IMR-90 (cell line): ENCODE measurements at regions not wholly inside any gene's neighbourhood (a gene's known extent, or its start where the extent isn't known, plus 50 kb on each side); places are given as distances from the start of the nearest gene placed in this dataset.

ENCODE experiments used
- ATAC-seq: fragments of 200-7000 bp; cut with Tn5 transposase; 2 replicates; pipeline ENCODE4 v1.9.1; 2020; ENCODE audit warnings: low read depth, mild to moderate bottlenecking, moderate library complexity
- BruUV-seq: library from RNA; stranded (reverse); fragments of 400-500 nt; replicated peaks from 2 replicates; lab custom pipeline; 2021; lab: Mats Ljungman, UMichigan
- CTCF ChIA-PET: fragments of 300-600 bp; formaldehyde crosslinking; extraction: SDS; loops from one replicate; lab custom pipeline; 2021; ENCODE audit warnings: antibody characterized with exemption; lab: Yijun Ruan, JAX
- POLR2A ChIA-PET: fragments of 300-600 bp; sonication (Branson Sonifier 250); formaldehyde crosslinking; loops from one replicate; lab custom pipeline; 2022; ENCODE audit warnings: antibody characterized with exemption; ENCODE audit not compliant: unreplicated experiment; lab: Charles Lee
- DNase-seq: peaks from one replicate; pipeline ENCODE4 v3.0.0; 2013
- H2AFZ ChIP-seq: replicated peaks from 2 replicates; pipeline ENCODE3; 2013; ENCODE audit warnings: low read length, mild to moderate bottlenecking; ENCODE audit not compliant: poor library complexity
- H2AK5ac ChIP-seq: 2 replicates; pipeline ENCODE4 v1.6.1; 2013; ENCODE audit warnings: low read depth, low read length, inconsistent platforms
- H2AK9ac ChIP-seq: replicated peaks from 2 replicates; pipeline ENCODE3; 2013; ENCODE audit warnings: mild to moderate bottlenecking, low read depth, low read length, moderate library complexity; ENCODE audit not compliant: poor library complexity
- H2BK120ac ChIP-seq: 2 replicates; pipeline ENCODE4 v1.6.1; 2013; ENCODE audit warnings: low read depth, low read length, inconsistent platforms
- H2BK15ac ChIP-seq: 3 replicates; pipeline ENCODE4 v1.6.1; 2013; ENCODE audit warnings: low read depth, low read length, inconsistent platforms
- H2BK20ac ChIP-seq: 2 replicates; pipeline ENCODE4 v1.6.1; 2013; ENCODE audit warnings: low read depth, mild to moderate bottlenecking, inconsistent platforms, low read length, moderate library complexity
- H2BK5ac ChIP-seq: 2 replicates; pipeline ENCODE4 v1.6.1; 2013; ENCODE audit warnings: mild to moderate bottlenecking, low read depth, low read length, inconsistent platforms; ENCODE audit not compliant: poor library complexity, severe bottlenecking
- H3K14ac ChIP-seq: replicated peaks from 2 replicates; pipeline ENCODE4 v1.6.1; 2013; ENCODE audit warnings: low read depth, low read length, inconsistent platforms
- H3K18ac ChIP-seq: 2 replicates; pipeline ENCODE4 v1.6.1; 2013; ENCODE audit warnings: low read depth, low read length, control low read depth
- H3K23ac ChIP-seq: 2 replicates; pipeline ENCODE4 v1.6.1; 2013; ENCODE audit warnings: low read depth, low read length, inconsistent platforms
- H3K27ac ChIP-seq: 2 replicates; pipeline ENCODE4 v1.5.1; 2013; ENCODE audit warnings: mild to moderate bottlenecking, control low read depth, low read length; ENCODE audit not compliant: insufficient read depth
- H3K27me3 ChIP-seq: 2 replicates; pipeline ENCODE4 v1.6.1; 2013; ENCODE audit warnings: low read length; ENCODE audit not compliant: control insufficient read depth, insufficient read depth
- H3K36me3 ChIP-seq: 2 replicates; pipeline ENCODE4 v1.6.1; 2013; ENCODE audit warnings: low read length, mixed read lengths; ENCODE audit not compliant: control insufficient read depth, insufficient read depth
- H3K4ac ChIP-seq: 2 replicates; pipeline ENCODE4 v1.6.1; 2013; ENCODE audit warnings: low read depth, low read length, inconsistent platforms
- H3K4me1 ChIP-seq: 2 replicates; pipeline ENCODE4 v1.6.1; 2013; ENCODE audit warnings: low read length, mixed read lengths; ENCODE audit not compliant: control insufficient read depth, insufficient read depth
- H3K4me2 ChIP-seq: 2 replicates; pipeline ENCODE4 v1.6.1; 2013; ENCODE audit warnings: low read depth, mild to moderate bottlenecking, control low read depth, low read length, moderate library complexity
- H3K4me3 ChIP-seq: 2 replicates; pipeline ENCODE4 v1.5.1; 2013; ENCODE audit warnings: low read depth, mild to moderate bottlenecking, control low read depth, low read length, moderate library complexity; ENCODE audit not compliant: insufficient read depth
- H3K56ac ChIP-seq: 2 replicates; pipeline ENCODE4 v1.6.1; 2013; ENCODE audit warnings: low read length, inconsistent platforms; ENCODE audit not compliant: insufficient read depth; ENCODE audit errors: extremely low read depth
- H3K79me1 ChIP-seq, 2 experiments: 2 replicates each; pipeline ENCODE4 v1.6.1; 2013; ENCODE audit warnings: low read length in 2 of 2, inconsistent platforms in 1 of 2, low read depth in 1 of 2
- H3K9ac ChIP-seq: 2 replicates; pipeline ENCODE4 v1.6.1; 2013; ENCODE audit warnings: low read depth, low read length, control low read depth
- H3K9me1 ChIP-seq: 2 replicates; pipeline ENCODE4 v1.6.1; 2013; ENCODE audit warnings: low read length, inconsistent platforms; ENCODE audit not compliant: insufficient read depth
- H3K9me3 ChIP-seq: 2 replicates; pipeline ENCODE4 v1.6.1; 2013; ENCODE audit warnings: low read length; ENCODE audit not compliant: control insufficient read depth, insufficient read depth
- H4K20me1 ChIP-seq: 2 replicates; pipeline ENCODE4 v1.6.1; 2013; ENCODE audit warnings: low read length, inconsistent platforms; ENCODE audit not compliant: insufficient read depth
- H4K5ac ChIP-seq: 2 replicates; pipeline ENCODE4 v1.6.1; 2013; ENCODE audit warnings: mild to moderate bottlenecking, low read depth, low read length, control low read depth
- H4K8ac ChIP-seq, 2 experiments: 2 replicates each; pipeline ENCODE4 v1.6.1; 2013; ENCODE audit warnings: low read depth in 2 of 2, low read length in 2 of 2, control low read depth in 1 of 2, inconsistent platforms in 1 of 2
- H4K91ac ChIP-seq: 2 replicates; pipeline ENCODE4 v1.6.1; 2013; ENCODE audit warnings: low read depth, low read length, inconsistent platforms; ENCODE audit not compliant: insufficient read depth
- CHD1 ChIP-seq: IDR thresholded peaks from 2 replicates; pipeline ENCODE4 v1.6.1; 2012; ENCODE audit warnings: low read depth, low read length, improper control_type of control experiment
- FOS ChIP-seq: fragments of 150-350 bp; IDR thresholded peaks from 2 replicates; pipeline ENCODE4 v1.6.1; 2016; ENCODE audit warnings: low read depth, low read length
- MXI1 ChIP-seq: IDR thresholded peaks from 2 replicates; pipeline ENCODE4 v1.6.1; 2012; ENCODE audit warnings: low read depth, mild to moderate bottlenecking, low read length, moderate library complexity, borderline replicate concordance
- RAD21 ChIP-seq: IDR thresholded peaks from 2 replicates; pipeline ENCODE4 v1.6.1; 2012; ENCODE audit warnings: low read length, improper control_type of control experiment
- WGBS, 2 experiments: methylation state at CpG; one replicate each; pipeline versions ENCODE4 v1.1.5 to v1.1.7; 2013; ENCODE audit warnings: missing lambda C conversion rate in 2 of 2; ENCODE audit not compliant: insufficient read length in 1 of 2; ENCODE audit errors: extremely low coverage in 2 of 2; 5-methylcytosine and 5-hydroxymethylcytosine counted together
- dilution Hi-C: fragments of 300-500 bp; cut with HindIII; formaldehyde crosslinking; loops from one replicate; pipeline ENCODE4 v1.14.3; 2018; ENCODE audit warnings: low sequenced_read_pairs; ENCODE audit not compliant: unreplicated experiment
- in situ Hi-C: fragments of 300-500 bp; cut with MboI; formaldehyde crosslinking; loops from 3 replicates; pipeline ENCODE4 v1.14.3; 2019; ENCODE audit warnings: low sequenced_read_pairs, inconsistent platforms, mixed read lengths
- intact Hi-C: fragments of 100-400 bp; cut with micrococcal nuclease; formaldehyde crosslinking; loops from 2 replicates; pipeline ENCODE4 v1.10.0; 2022

DNA sequence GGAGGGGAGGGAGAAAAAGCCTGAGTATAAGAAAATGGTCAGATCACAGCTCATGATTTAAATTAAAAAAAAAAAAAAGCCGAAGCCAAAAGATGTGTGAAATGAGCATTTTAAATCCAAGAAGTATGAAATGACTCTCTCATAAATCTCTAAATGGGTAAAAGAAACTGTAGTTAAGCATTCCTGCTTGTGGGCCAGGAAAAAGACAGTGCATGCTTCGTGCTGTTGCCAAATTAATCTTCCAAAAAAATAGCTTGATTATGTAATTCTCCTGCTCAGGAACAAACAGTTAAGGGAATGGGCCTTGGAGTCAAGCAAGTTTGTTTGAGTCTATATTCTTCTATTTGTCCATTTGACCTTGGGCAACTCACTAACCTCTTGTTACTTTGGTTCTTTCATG, 325.4 kb upstream of the SEL1L start:
- ChIA-PET POLR2A (interaction anchor here (0.5 kb wide), 1 partner anchor 24 kb away, joined by 3 read pairs; no protein-coding TSS in a partner anchor), CTCF (no interaction called here)
- Histone ChIP-seq H3K56ac (no peak overlapping the region), H2AFZ (no peak overlapping the region), H3K9me3 (peaks cover 12% of the 10 kb centered on the region), H4K91ac (no peak overlapping the region), H2BK20ac (no peak overlapping the region), H2BK120ac (no peak overlapping the region), H4K8ac (no peak overlapping the region), H2BK15ac (no peak overlapping the region), H4K5ac (no peak overlapping the region), H3K18ac (no peak overlapping the region), H3K9ac (no peak overlapping the region), H3K4me3 (no peak overlapping the region), H3K36me3 (no peaks in the 10 kb centered on the region), H3K4me1 (no peaks in the 10 kb centered on the region), H2BK5ac (no peak overlapping the region), H3K79me1 (no peaks in the 10 kb centered on the region), H3K4me2 (no peak overlapping the region), H2AK9ac (no peak overlapping the region), H3K4ac (no peak overlapping the region), H3K14ac (no peak overlapping the region), H4K20me1 (no peaks in the 10 kb centered on the region), H3K9me1 (no peaks in the 10 kb centered on the region), H3K27me3 (no peaks in the 10 kb centered on the region), H2AK5ac (no peak overlapping the region), H3K23ac (no peak overlapping the region), H3K27ac (no peak overlapping the region)
- dilution Hi-C loops (no loop called here), in situ Hi-C loops (no loop called here), intact Hi-C loops (no loop called here)
- no CpG with 5 or more reads among the region's 2 CpGs for WGBS, 2 experiments
- no TSS peak for BruUV-seq
- ATAC-seq: no peak
- no peak for TF ChIP-seq CHD1
- TF ChIP-seq MXI1: no peak
- no peak for TF ChIP-seq RAD21
- no peak for TF ChIP-seq FOS
- DNase-seq: no peak
